Renal cortex interstitium (tissue), 11 donors: ENCODE measurements at regions not wholly inside any gene's neighbourhood (a gene's known extent, or its start where the extent isn't known, plus 50 kb on each side); places are given as distances from the start of the nearest gene placed in this dataset.
"Not testable (repeated sequence)": the region's sequence is repeated elsewhere in the genome, so short reads cannot be mapped to it uniquely, and the experiment has no call there.

Experiments used
- DNase-seq, 11 donors: peaks; one replicate each; pipeline ENCODE4 v3.0.0-alpha.2; 2013; ENCODE audit warnings: low read depth in 9 of 11, low spot score in 4 of 11; ENCODE audit errors: extremely low read depth in 1 of 11

DNA sequence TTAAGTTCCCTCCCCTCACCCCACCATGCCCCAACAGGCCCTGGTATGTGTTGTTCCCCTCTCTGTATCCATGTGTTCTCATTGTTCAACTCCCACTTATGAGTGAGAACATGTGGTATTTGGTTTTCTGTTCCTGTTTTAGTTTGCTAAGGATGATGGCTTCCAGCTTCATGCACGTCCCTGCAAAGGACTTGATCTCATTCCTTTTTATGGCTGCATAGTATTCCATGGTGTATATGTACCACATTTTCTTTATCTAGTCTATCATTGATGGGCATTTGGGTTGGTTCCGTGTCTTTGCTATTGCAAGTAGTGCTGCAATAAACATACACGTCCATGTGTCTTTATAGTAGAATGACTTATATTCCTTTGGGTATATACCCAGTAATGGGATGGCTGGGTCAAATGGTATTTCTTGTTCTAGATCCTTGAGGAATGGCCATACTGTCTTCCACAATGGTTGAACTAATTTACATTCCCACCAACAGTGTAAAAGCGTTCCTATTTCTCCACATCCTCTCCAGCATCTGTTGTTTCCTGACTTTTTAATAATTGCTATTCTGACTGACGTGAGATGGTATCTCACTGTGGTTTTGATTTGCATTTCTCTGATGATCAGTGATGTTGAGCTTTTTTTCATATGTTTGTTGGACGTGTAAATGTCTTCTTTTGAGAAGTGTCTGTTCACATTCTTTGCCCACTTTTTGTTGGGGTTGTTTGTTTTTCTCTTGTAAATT lies 93.8 kb upstream of the TMEM17 start:
- DNase-seq, result not testable (repeated sequence)

DNA sequence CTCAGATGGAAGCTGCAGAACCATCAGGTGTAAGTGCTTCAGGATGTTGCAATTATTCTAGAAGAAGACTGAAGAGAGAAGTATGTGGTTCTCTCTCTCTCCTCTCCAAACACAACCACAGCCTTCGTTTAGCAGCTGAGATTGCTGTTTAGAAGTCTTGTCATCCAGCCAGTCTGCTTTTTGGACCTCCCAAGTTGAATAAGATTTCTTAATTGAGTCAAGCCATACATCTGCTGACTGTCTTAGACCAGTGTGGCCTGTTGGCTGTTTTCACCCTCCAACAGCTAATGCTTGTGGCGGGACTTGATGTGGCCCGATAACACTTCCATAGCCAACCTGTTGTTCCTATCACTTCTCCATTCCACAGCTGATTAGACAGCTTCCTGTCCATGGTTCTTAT lies 91.3 kb upstream of the TMEM17 start:
- peak in 2 of 11 donors; percentile 12 to 15 for DNase-seq

DNA sequence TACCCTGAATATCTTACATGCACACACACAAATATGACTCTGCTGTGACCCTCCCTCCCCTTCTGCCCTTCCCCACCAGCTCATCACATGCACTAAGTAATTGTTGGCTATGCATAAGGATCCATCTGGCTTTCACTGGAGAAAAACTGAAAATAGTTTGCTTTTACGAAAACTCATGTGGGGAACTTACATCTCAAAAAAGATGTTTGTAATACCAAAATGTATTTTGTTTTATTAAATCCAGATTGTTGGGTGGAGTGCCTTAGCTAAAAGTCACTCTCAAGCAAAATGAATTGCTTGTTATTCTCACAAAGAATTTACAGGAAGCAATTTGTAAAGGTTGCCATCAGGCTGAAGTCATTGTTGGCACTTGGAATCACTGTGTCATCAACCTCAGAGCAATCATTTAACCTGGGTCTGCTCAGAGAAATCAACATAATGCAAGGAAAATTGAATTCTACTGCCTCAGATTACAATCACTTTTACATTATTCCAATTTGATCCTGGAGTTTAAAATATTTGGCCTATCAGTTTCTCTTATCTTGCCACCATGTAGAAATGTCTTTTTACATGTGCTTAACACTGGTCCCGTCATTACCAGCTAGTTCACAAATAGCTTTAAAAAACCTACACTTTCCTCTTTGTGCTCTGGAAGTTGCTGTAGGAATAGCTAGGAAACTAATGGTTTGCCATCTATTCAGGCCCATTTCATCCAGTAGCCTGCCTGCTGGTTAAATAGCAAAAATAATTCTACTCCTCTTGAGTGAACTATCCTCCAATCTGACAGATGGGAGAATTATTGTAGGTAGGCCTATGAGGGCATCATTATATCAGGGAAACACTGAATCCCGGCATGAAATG lies 90.3 kb upstream of the TMEM17 start:
- no peak for DNase-seq

DNA sequence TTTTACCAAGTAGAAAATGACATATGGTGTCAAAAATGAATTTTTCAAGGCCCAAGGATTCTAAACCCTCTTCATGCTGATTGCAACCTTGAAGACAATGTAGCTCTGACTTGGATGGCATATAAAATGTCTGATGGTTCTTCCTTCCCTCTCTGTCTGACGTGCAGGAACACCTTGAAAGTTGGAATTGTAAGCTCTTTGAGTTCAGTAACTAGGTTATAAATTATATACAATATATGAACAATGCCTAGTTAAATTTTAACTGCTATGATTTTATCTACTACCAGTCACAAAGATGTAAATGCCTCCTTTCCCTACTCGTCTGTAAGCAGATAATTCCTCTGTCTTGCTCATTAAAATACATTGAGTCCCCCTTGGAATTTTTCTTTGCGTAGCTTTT lies 89.5 kb upstream of the TMEM17 start:
- no peak for DNase-seq

DNA sequence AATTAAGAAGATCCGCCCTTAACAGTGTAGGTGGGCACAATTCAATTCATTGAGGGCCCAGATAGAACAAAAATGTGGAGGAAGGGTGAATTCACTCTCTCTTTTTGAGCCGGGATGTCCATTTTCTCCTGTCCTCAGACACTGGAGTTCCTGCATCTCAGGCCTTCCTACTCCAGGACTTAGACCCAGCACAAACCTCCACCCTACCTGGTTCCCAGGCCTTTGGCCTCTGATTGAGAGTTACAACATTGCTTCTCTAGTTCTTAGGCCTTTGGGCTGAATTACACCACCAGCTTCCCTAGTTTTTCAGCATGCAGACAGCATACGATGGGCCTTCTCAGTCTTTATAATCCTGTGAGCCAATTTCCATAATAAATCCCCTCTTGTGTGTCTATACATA lies 87.8 kb upstream of the TMEM17 start:
- DNase-seq, result no peak

DNA sequence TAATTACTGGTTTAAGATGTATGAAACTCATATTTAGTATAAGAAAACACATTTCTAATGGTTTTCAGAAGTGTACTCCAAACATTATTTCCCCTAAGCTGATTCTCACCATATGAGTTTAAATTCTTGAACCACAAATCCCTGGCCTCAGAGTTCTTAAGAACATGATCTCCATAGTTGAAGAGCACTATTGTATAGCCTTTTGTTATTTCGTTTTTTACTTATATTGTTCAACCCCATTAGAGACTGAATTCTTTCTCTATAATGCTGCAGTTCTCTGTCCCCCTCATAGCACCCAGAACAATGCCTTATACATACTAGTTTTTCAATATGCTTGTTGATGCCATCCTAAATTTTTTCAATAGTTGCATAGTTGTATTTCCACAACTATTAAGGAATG lies 85.5 kb upstream of the TMEM17 start:
- DNase-seq, result no peak

DNA sequence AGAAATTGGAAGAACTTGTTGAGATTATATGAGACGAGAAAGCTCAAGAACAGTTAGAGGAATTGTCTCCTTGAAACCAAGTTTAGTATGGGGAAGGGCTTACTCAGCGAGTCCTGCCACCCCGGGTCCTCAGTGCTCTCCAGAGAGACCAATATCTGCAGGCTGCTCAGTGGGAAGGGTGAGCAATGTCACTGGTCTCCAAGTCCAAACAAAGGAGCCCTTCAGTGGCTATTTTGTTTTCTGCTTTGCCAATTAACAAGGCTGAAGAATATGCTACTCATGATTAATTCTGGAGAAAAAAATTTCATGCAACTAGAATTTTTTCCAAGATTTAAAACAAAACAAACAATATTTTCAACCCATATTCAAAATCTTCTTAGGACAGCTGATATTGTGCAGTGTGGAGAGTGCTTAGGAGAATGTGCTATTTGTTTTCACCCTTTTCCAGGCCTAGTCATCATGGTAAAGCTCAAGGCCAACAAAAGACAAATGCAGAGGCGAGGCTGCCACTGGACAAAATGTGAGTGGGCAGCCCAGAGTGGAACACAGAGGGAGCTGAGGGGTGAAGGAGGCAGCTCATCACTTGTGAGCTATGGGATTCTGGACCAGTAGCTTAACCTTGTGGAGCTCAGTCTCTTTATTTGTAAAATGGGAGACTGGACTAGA lies 83.8 kb upstream of the TMEM17 start:
- DNase-seq, result no peak

DNA sequence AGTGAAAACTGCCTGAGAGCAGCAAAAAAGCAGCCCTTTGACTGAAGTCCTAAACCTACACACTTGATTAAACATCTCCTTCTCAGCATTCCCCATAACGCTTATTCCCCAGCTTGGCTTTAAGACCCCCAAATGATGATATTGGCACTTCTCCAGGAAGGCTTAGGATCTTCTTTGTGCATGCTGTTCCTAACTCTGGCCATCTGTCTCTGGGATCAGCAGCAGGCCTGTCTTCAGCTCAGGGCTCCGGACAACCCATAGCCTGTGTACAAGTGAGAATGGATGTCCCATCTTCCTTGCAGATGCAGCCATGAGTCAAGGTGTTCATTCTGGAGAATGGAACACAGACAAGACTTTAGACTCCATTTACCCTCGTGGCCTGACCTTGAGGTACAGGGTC lies 81.6 kb upstream of the TMEM17 start:
- no peak for DNase-seq

DNA sequence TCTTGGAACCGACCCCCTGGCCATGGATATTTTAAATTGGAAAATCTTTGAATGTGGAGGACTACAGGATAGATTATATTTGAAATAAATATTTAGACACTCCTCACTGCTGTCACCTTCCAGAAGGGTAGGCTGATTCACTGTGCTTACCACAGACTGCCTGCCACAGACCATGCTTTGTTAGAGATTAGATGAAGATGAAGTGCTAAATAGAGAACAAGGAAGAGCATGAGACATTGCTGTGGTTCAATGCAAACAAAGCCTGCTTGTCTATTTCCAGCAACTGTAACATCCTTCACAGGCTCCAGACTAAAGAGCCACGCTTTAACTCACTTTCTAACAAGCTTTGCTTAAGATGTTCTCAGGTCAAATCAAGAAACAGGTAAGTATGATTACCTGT lies 81.0 kb upstream of the TMEM17 start:
- no peak for DNase-seq

DNA sequence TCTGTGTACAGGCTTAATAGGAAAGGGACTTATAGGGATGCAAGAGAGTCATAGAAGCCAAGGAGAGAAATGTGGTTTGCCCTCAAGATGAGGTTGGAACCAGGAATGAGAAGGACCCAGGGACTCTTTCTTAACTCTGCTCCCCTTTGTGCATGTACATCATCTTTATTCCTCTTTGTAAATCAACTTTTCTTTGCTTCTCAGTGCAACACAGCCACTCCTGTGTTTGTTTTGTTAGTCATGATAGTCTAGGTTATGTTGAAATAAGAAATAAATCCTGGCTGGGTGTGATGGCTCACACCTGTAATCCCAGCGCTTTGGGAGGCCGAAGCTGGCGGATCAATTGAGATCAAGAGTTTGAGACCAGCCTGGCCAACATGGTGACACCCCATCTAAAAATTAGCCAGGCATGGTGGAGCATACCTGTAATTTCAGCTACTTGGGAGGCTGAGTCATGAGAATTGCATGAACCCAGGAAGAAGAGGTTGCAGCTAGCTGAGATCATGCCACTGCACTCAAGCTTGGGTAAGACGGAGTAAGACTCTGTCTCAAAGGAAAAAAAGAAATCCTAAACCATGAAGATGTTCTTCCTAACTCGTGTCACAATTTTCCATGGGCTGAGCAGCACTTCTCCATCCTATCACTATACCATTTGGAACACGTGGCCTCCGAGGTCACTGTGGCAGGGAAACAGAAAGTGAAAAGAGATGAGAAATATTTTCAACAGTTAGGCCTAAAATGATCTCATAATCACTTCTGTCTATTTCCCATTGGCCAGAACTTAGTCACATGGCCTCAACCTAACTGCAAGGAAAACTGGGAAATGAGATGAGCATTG lies 73.0 kb upstream of the TMEM17 start:
- DNase-seq, result no peak

DNA sequence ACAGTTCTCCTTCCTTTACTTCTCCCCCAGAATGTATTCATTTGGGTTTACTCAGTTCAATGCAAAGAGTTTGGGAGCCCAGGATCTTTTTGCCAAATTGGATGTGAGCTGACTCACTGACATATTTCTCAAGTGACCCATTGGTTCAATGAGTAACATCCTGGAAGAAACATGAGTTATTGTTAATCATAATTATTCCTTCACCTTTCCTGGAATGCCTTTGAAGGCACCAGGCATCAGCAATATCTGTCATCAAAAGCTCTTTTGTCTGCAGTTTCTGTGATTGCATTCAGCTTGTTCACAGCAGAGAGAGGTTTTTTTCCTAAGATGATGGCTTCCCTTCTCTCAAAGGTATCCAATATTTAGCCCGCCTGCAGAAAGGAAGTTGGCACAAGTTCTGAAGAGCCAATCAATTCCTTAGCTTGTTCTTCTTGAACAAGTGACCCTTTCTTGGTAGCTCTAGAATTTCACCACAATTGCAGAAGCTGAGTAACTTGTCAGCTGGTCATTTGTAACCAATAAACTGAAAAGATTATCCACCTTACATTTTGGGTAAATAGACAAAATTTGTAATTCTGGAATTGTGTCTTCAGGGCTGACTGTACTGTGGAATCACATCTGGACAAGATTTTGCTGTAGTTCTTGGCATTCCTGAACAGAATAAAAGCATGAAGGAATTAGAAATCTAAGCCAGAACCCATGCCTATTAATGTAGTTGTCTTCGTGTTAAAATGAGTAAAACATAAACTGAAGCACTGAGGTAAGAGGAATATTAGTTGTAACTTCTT lies 72.2 kb upstream of the TMEM17 start:
- no peak for DNase-seq

DNA sequence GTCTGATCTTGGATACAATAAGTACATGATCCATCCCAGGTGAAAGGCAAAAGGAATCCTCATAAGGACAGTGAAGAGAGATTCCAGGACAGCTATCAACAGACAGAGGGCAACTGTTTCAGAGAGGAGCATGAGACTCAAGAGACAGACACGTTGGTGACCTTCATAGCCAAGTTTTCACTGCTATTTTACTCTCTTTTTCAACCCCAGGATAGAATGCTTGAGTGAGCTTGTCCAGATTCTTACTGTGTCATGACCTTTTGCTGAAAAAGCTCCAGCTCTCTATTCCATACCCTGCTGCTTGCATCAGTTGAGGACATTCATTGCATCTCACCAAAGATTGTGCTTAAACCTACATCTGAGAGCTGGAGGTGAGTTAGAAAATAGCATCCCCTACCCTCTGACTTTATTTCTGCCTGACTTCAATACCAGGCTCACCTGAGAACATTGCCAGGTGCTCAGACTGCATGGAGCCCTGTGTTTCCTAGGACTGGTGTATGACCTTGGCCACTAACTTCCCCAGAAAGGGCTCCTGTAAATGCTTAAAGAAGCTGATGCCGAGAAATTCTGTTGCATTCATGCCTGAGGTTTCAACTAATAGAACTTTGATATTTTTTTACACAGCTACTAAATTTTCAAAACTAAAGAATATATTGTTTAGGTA lies 70.4 kb upstream of the TMEM17 start:
- no peak for DNase-seq

DNA sequence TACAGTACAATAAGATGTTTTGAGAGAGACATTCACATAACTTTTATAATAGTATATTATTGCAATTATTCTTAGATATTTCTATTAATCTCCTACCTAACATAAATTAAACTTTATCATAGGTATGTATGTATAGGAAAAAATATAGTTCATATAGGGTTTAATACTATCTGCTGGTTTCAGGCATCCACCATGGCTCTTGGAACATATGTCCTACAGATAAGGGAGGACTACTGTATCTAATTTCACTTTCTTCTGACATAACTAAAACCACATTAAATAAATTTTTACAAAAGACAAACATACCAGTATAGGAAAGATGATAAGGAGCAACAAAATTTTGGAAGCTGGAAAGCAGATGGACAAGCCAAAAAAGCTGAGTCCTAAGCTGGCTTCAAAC lies 67.9 kb upstream of the TMEM17 start:
- DNase-seq, result no peak

DNA sequence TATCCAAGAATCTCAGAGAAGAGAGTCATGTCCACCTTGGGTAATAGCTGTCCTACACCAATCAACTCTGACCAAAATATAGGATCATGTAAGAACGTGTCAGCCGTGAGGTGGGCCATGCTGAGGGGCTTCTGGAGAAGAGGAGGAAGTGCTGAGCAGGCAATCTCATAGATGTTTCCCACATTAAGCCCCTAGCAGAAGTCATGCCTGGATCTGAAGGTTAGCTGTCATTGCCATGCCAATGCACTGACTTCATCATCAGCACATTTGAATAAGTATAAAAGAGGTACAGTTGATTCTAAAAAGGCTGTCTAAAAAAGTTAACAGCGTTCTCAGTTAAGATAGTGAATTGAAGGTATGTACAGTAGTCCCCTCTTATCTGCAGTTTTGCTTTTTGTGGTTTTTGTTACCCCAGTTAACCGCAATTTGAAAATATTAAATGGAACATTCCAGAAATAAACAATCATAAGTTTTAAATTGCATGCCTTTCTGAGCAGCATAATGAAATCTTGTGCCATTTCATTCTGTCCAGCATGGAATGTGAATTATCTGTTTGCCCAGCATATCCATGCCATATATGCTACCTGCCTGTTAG lies 67.2 kb upstream of the TMEM17 start:
- no peak for DNase-seq

DNA sequence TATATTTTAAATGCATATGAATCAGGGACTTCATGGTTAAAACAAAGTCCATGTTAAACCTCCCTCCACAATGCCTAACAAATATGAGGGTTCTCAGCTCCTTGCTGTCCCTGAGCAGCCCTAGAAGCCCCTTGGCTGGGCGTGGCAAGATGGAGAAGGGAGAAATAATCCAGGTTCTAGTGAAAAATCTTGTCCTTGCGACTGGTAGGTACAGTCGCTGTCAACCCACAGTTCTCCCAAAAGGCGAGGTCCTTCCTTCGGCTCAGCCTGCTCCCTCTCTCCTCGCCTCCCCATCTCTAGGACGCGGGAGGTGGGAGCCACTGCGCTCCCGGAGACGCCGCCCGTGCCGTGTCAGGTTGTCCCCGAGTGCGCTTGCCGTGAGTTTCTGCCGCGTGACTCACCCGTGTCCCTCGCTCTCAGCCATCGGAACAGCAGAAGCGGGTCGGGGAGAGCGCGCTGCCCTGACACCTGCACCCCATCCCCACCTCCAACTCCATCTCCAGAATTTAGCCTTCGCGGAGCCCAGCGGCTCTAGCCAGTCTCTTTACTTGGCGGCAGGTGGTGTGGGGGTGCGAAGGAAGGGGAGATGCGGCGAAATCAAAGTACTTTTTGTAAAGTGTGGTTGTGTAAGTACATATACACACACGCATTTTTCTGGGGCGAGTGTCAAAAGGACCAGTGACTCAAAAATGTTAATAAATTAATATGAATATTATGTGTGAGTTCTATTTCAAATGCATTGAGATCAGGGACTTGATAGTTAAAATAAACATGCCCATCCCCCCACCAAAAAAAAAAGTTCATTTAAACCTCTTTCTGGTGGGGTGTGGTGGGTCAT lies 65.1 kb upstream of the TMEM17 start:
- DNase-seq, result peak in 2 of 11 donors; percentile 5 to 21

DNA sequence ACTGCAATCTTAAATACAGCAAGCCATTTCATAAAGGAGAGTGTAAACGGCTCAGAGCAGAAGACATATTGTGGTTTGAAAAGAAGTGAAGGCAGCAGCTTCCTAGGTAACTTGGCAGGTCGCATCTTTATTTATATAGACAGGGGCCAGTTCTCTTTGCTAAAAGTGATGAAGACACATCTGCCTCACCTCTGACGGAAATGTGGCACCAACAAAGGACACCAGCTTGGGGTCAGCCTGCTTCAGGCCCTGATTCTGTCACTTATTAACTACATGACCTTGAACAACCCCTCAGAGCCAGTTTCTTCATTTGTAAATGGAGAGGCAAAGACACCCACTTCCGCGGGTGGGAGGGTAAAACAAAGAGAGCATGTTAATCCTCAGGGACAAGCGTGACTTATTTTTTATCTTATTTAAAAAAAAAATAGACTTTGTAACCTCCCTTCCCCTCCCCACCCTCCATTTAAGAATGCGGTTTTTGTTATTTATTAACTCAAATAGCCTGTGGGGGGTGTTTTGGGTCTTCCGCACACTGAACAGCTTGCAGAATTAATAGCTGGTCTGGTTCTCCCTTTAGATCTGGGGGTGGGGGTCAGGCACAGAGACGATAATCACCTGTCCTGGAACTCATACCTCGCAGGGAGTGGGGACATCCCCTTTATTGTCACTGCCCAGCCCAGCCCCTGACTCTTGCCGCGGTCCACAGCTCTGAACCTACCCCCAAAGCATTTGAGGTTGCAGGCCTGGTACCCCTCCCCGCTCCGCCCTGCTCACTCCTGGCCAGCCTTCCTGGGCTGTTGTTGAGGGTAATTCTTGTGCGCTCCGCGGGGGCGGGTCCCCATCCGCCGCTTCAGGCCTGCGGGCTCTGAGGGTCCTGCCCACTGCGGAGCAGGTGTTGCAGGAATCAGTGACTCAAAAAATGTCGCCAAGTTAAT lies 64.2 kb upstream of the TMEM17 start:
- DNase-seq, result peak in 8 of 11 donors; percentile 20 to 68 (median 38)
